Spinal cord (tissue), 9 donors: ENCODE measurements at regions not wholly inside any gene's neighbourhood (a gene's known extent, or its start where the extent isn't known, plus 50 kb on each side); places are given as distances from the start of the nearest gene placed in this dataset.

ENCODE experiments used
- DNase-seq, 6 donors: peaks; one replicate each; pipeline versions ENCODE4 v3.0.0 to v3.0.0-alpha.2; 2013 to 2015; ENCODE audit warnings: low spot score in 6 of 6, low read depth in 4 of 6
- H3K27ac ChIP-seq: one replicate; pipeline ENCODE4 v1.5.1; 2013; ENCODE audit warnings: low read depth, low read length, control low read depth
- H3K27me3 ChIP-seq: one replicate; pipeline ENCODE4 v1.6.1; 2013; ENCODE audit warnings: low read length; ENCODE audit not compliant: control insufficient read depth, insufficient read depth
- H3K36me3 ChIP-seq: one replicate; pipeline ENCODE4 v1.6.1; 2013; ENCODE audit warnings: low read length; ENCODE audit not compliant: control insufficient read depth, insufficient read depth
- H3K4me1 ChIP-seq: one replicate; pipeline ENCODE4 v1.6.1; 2013; ENCODE audit warnings: low read length; ENCODE audit not compliant: control insufficient read depth, insufficient read depth
- H3K4me3 ChIP-seq: one replicate; pipeline ENCODE4 v1.5.1; 2013; ENCODE audit warnings: low read depth, low read length, control low read depth
- H3K9me3 ChIP-seq: one replicate; pipeline ENCODE4 v1.6.1; 2013; ENCODE audit warnings: low read length; ENCODE audit not compliant: control insufficient read depth, insufficient read depth
- WGBS: methylation state at CpG from one replicate; pipeline ENCODE4 v1.1.5; 2013; ENCODE audit warnings: missing lambda C conversion rate; ENCODE audit not compliant: insufficient coverage; 5-methylcytosine and 5-hydroxymethylcytosine counted together
- donor health status: healthy.

DNA sequence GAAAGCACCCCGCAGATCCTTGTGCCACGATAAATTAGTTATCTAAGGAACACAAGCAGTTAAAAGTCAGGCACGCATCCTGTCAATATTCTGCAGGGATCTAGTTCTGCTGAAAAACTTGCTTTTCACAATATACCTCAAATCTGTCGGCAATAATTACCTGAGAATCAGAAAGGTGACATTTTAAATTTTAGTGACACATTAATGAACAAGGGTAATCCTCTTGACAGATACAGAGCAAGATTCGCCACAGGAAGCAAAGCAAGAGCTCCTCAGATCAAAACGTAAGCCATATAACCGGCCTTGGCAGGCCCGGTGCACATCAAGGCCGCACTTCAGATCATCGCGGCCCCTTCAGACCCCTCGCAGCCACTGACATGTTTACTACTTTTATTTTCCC is 185.7 kb downstream of the ATPSCKMT start:
- H3K27ac ChIP-seq = no peak overlapping the region
- no peak for DNase-seq

GRCh38 chr5:10059980-10060379 is 189.7 kb downstream of the ATPSCKMT start:
- no peaks in the 10 kb centered on the region for H3K4me1 ChIP-seq
- no peak for DNase-seq
- H3K9me3 ChIP-seq = no peaks in the 10 kb centered on the region
- no peaks in the 10 kb centered on the region for H3K36me3 ChIP-seq
- no peak overlapping the region for H3K4me3 ChIP-seq
- H3K27ac ChIP-seq = no peak overlapping the region
- H3K27me3 ChIP-seq = no peaks in the 10 kb centered on the region
- WGBS = 89% methylated on average over 5 of the region's 5 CpGs

More for the DNA sequence above, 185.7 kb downstream of the ATPSCKMT start:
- Histone ChIP-seq H3K36me3 (no peaks in the 10 kb centered on the region), H3K9me3 (no peaks in the 10 kb centered on the region), H3K4me3 (no peak overlapping the region), H3K27me3 (no peaks in the 10 kb centered on the region), H3K4me1 (no peaks in the 10 kb centered on the region)
- 67% methylated on average over 11 of the region's 12 CpGs for WGBS

GRCh38 chr5:10059556-10059955 is 190.1 kb downstream of the ATPSCKMT start:
- 55% methylated on average over 5 of the region's 9 CpGs for WGBS
- H3K27me3 ChIP-seq = no peaks in the 10 kb centered on the region
- DNase-seq = peak in 1 of 6 donors; percentile 68

DNA sequence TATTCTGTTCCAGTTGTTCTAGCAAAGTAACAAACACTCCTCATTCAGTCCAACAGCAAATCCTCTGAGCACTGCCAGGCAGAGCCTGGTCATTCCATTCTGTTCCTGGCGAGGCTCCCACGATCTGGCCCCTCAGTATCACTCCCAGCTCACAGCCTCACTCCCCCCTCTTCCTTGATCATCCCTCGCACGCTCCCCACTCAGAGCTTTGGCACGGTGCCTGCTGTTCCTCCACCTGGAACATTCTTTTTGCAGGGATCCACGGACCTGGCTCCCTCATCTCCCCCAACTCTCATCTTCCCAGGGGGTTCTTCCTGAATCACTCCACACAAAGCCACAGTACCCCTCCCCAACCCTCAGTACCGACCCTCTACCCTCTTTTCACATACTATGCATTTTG is 192.3 kb downstream of the ATPSCKMT start:
- H3K9me3 ChIP-seq = no peaks in the 10 kb centered on the region
- H3K27me3 ChIP-seq = no peaks in the 10 kb centered on the region
- WGBS = 73% methylated on average over 7 of the region's 7 CpGs
- H3K27ac ChIP-seq = no peak overlapping the region
- no peaks in the 10 kb centered on the region for H3K4me1 ChIP-seq
- no peaks in the 10 kb centered on the region for H3K36me3 ChIP-seq
- H3K4me3 ChIP-seq = no peak overlapping the region
- no peak for DNase-seq

More at GRCh38 chr5:10059556-10059955, 190.1 kb downstream of the ATPSCKMT start:
- no peaks in the 10 kb centered on the region for H3K4me1 ChIP-seq
- no peaks in the 10 kb centered on the region for H3K9me3 ChIP-seq
- no peaks in the 10 kb centered on the region for H3K36me3 ChIP-seq
- no peak overlapping the region for H3K4me3 ChIP-seq
- H3K27ac ChIP-seq = no peak overlapping the region

- no peaks in the 10 kb centered on the region for H3K4me1 ChIP-seq
- no peaks in the 10 kb centered on the region for H3K36me3 ChIP-seq
- no peaks in the 10 kb centered on the region for H3K27me3 ChIP-seq
- H3K4me3 ChIP-seq = no peak overlapping the region
- H3K27ac ChIP-seq = no peak overlapping the region
- WGBS = 95% methylated on average over 5 of the region's 7 CpGs
- peaks cover 8% of the 10 kb centered on the region for H3K9me3 ChIP-seq
- DNase-seq = no peak
Observed at GRCh38 chr5:10056228-10056760, 193.4 kb downstream of the ATPSCKMT start.

DNA sequence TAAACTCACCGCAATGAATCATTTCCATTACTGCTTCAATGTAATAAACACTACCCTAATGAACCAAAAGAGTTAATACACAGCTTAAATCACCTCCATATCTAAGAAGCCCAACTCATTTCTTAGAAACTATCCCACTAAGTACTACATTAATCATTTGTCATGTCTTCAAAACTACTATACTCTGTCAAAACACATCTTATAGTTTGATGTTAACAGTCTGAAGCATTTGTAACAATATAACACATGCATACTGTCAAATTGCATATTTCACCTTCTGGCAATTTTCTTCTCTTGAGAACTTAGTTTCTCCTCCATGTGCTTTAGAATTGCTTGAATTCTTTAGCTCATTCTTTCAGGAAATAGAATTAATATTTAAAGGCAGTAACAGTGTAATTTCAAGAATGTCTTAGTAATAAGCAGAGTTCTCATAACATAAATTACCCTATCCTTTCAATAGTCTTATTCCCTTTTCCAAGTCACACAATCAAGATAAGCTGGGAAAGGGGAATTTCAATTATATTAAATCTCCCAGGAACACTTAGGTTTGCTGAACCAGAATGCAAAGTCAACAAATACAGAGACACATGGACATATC is 199.7 kb downstream of the ATPSCKMT start:
- H3K4me1 ChIP-seq = no peaks in the 10 kb centered on the region
- no peak overlapping the region for H3K4me3 ChIP-seq
- DNase-seq = peak in 1 of 6 donors; percentile 9
- no peaks in the 10 kb centered on the region for H3K36me3 ChIP-seq
- H3K9me3 ChIP-seq = peaks cover 10% of the 10 kb centered on the region
- no peaks in the 10 kb centered on the region for H3K27me3 ChIP-seq
- no peak overlapping the region for H3K27ac ChIP-seq
- 100% methylated on average over 1 of the region's 1 CpG for WGBS

DNA sequence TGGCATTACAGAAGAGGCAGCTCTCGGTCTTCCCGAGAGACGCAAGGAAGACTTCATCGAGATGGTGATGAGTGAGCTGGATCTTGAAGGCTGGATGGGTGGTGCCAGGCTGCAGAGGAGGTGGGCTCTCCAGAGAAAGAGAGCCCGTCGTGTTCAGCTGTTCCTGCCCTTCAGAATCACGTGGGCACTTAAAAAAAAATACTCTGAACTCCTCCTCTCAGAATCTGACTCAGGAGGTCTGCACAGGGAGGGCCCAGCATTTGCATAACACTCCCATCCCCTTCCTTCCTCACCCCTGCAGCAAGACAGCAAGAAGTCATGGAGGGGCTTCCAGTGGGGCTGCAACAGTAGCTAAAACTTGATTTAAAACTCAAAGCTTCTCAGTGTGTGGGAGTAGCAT is 203.0 kb downstream of the ATPSCKMT start:
- no peak for DNase-seq
- 66% methylated on average over 7 of the region's 7 CpGs for WGBS

GRCh38 chr5:10045376-10045775 is 204.3 kb downstream of the ATPSCKMT start:
- H3K27me3 ChIP-seq = no peaks in the 10 kb centered on the region
- H3K4me3 ChIP-seq = no peak overlapping the region
- H3K36me3 ChIP-seq = no peaks in the 10 kb centered on the region
- no peaks in the 10 kb centered on the region for H3K4me1 ChIP-seq
- DNase-seq = no peak
- no peaks in the 10 kb centered on the region for H3K9me3 ChIP-seq
- H3K27ac ChIP-seq = no peak overlapping the region
- WGBS = 91% methylated on average over 2 of the region's 6 CpGs

More for the DNA sequence above, 203.0 kb downstream of the ATPSCKMT start:
- no peaks in the 10 kb centered on the region for H3K36me3 ChIP-seq
- no peak overlapping the region for H3K4me3 ChIP-seq
- no peaks in the 10 kb centered on the region for H3K27me3 ChIP-seq
- H3K9me3 ChIP-seq = peaks cover 6% of the 10 kb centered on the region
- no peak overlapping the region for H3K27ac ChIP-seq
- H3K4me1 ChIP-seq = no peaks in the 10 kb centered on the region

GRCh38 chr5:10036136-10036815 is 213.4 kb downstream of the ATPSCKMT start:
- 77% methylated on average over 2 of the region's 3 CpGs for WGBS

DNA sequence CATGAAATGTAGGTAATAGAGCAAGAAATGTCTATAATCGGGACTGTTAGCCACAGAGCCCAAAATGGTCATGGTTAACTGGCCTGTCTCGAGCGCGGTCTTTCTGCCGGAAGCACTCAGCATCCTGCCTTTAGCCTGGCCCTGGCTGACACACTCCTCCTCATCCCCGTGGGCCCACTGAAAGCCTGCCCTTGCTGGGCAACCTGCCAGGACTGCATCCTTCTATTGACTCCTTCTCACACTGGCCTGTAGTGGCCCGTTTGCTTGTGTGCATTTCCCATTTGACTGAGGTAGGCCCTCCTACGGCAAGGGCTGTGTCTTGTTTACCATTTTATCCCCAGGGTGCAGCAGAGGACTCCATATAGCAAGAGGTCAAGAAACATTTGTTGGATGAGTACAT is 215.7 kb downstream of the ATPSCKMT start:
- no peak for DNase-seq
- no peaks in the 10 kb centered on the region for H3K4me1 ChIP-seq
- WGBS = 79% methylated on average over 6 of the region's 8 CpGs
- H3K4me3 ChIP-seq = no peak overlapping the region
- no peaks in the 10 kb centered on the region for H3K27me3 ChIP-seq
- no peaks in the 10 kb centered on the region for H3K9me3 ChIP-seq
- no peaks in the 10 kb centered on the region for H3K36me3 ChIP-seq
- H3K27ac ChIP-seq = no peak overlapping the region

More at GRCh38 chr5:10036136-10036815, 213.4 kb downstream of the ATPSCKMT start:
- no peaks in the 10 kb centered on the region for H3K9me3 ChIP-seq
- DNase-seq = no peak
- no peak overlapping the region for H3K27ac ChIP-seq
- no peaks in the 10 kb centered on the region for H3K36me3 ChIP-seq
- no peaks in the 10 kb centered on the region for H3K4me1 ChIP-seq
- H3K4me3 ChIP-seq = no peak overlapping the region
- H3K27me3 ChIP-seq = no peaks in the 10 kb centered on the region
